ENCODE measurements at regions not wholly inside any gene's neighbourhood (a gene's known extent, or its start where the extent isn't known, plus 50 kb on each side); places are given as distances from the start of the nearest gene placed in this dataset.

DNA sequence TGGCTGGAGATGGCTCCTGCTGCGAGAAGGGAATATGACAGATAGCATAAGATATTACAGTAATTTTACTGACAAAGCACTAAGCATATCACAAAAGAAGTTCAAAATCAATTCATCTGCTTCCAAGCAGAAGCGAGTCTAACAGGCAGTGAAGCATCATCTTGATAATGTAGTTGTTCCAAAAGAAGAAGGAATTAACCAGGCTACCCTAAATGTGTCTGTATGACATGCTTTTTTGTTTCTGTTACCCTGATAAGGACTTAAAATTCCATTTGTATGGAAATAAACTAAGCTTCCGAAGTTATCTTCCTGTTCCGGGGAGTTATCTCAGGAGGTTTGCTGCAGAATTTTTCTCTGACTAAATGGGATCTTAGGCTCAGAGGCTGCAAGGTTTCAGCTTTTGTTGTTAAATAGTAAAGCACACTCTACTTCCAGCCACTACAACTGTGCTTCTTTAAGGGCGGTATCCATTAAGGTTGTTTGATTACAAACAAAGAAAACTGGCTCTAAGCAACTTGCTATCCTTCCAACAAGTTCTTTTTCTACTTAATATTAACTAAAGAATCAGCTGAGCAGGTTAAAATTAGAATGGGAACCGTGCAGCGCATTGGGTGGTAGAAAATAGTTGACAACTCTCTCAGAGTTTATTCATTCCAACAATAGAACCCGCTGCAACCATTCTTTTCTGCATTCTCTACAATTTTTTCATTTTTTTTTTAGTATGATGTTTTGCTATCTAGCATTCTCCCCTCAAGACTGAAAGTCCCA, 607.3 kb downstream of the UQCRFS1 start:
- Histone ChIP-seq H3K9ac (ENCODE audit: low read length) (no peak overlapping the region), H4K8ac (ENCODE audit: low read depth, low read length) (no peak overlapping the region), H2BK5ac (ENCODE audit: low read length) (no peak overlapping the region), H3K4me3 (ENCODE audit: low read length) (no peak overlapping the region), H2BK15ac (replicated peaks; ENCODE audit: low read depth) (no peak overlapping the region), H3K56ac (ENCODE audit: low read length) (no peak overlapping the region), H3K79me1 (ENCODE audit: low read length) (no peaks in the 10 kb centered on the region), H2AK5ac (ENCODE audit: low read length) (no peak overlapping the region), H3K18ac (ENCODE audit: low read length) (no peak overlapping the region), H3K4me2 (ENCODE audit: low read length) (no peak overlapping the region), H3K4ac (ENCODE audit: low read depth, low read length) (no peak overlapping the region), H4K5ac (ENCODE audit: low read length) (no peak overlapping the region), H3K4me1 (ENCODE audit: control insufficient read depth, low read depth, low read length) (no peaks in the 10 kb centered on the region), H3K27ac (ENCODE audit: low read depth, low read length) (no peak overlapping the region), H3K36me3 (ENCODE audit: control insufficient read depth, insufficient read depth, low read length) (no peaks in the 10 kb centered on the region), H2BK120ac (ENCODE audit: low read depth, low read length) (no peak overlapping the region), H3K27me3 (ENCODE audit: insufficient read depth, low read length, poor library complexity) (no peaks in the 10 kb centered on the region), H3K23ac (ENCODE audit: low read length) (no peak overlapping the region), H3K79me2 (ENCODE audit: control insufficient read depth, insufficient read depth, low read length) (no peaks in the 10 kb centered on the region)
- DNase-seq: no peak
- no CpG with 5 or more reads among the region's 8 CpGs for WGBS (ENCODE audit: extremely low coverage, insufficient coverage, low lambda C conversion rate)

- H3K4me2 ChIP-seq (ENCODE audit: low read length): no peak overlapping the region
- no peak overlapping the region for H4K8ac ChIP-seq (ENCODE audit: low read depth, low read length)
- H3K79me1 ChIP-seq (ENCODE audit: low read length): no peaks in the 10 kb centered on the region
- H3K27ac ChIP-seq (ENCODE audit: low read depth, low read length): no peak overlapping the region
- no peak overlapping the region for H2BK15ac ChIP-seq (replicated peaks; ENCODE audit: low read depth)
- no peaks in the 10 kb centered on the region for H3K4me1 ChIP-seq (ENCODE audit: control insufficient read depth, low read depth, low read length)
- H3K4ac ChIP-seq (ENCODE audit: low read depth, low read length): no peak overlapping the region
- H4K5ac ChIP-seq (ENCODE audit: low read length): no peak overlapping the region
- H2AK5ac ChIP-seq (ENCODE audit: low read length): no peak overlapping the region
- no peak overlapping the region for H3K23ac ChIP-seq (ENCODE audit: low read length)
- no peak overlapping the region for H2BK5ac ChIP-seq (ENCODE audit: low read length)
- no peak overlapping the region for H2BK120ac ChIP-seq (ENCODE audit: low read depth, low read length)
- DNase-seq: no peak
- no peak overlapping the region for H3K4me3 ChIP-seq (ENCODE audit: low read length)
- WGBS (ENCODE audit: extremely low coverage, insufficient coverage, low lambda C conversion rate): no CpG with 5 or more reads among the region's 2 CpGs
- H3K9ac ChIP-seq (ENCODE audit: low read length): no peak overlapping the region
- H3K56ac ChIP-seq (ENCODE audit: low read length): no peak overlapping the region
- H3K36me3 ChIP-seq (ENCODE audit: control insufficient read depth, insufficient read depth, low read length): no peaks in the 10 kb centered on the region
- H3K79me2 ChIP-seq (ENCODE audit: control insufficient read depth, insufficient read depth, low read length): no peaks in the 10 kb centered on the region
- H3K27me3 ChIP-seq (ENCODE audit: insufficient read depth, low read length, poor library complexity): no peaks in the 10 kb centered on the region
- no peak overlapping the region for H3K18ac ChIP-seq (ENCODE audit: low read length)
These were observed 609.5 kb downstream of the UQCRFS1 start for GRCh38 chr19:28603453-28603852.

- H2BK120ac ChIP-seq (ENCODE audit: low read depth, low read length): no peak overlapping the region
- no peak overlapping the region for H3K56ac ChIP-seq (ENCODE audit: low read length)
- WGBS (ENCODE audit: extremely low coverage, insufficient coverage, low lambda C conversion rate): no CpG with 5 or more reads among the region's 9 CpGs
- no peak overlapping the region for H3K18ac ChIP-seq (ENCODE audit: low read length)
- no peak overlapping the region for H2BK15ac ChIP-seq (replicated peaks; ENCODE audit: low read depth)
- H4K8ac ChIP-seq (ENCODE audit: low read depth, low read length): no peak overlapping the region
- no peak overlapping the region for H3K4me3 ChIP-seq (ENCODE audit: low read length)
- peak; percentile 33 for DNase-seq
- H2BK5ac ChIP-seq (ENCODE audit: low read length): no peak overlapping the region
- H3K4ac ChIP-seq (ENCODE audit: low read depth, low read length): no peak overlapping the region
- no peaks in the 10 kb centered on the region for H3K79me2 ChIP-seq (ENCODE audit: control insufficient read depth, insufficient read depth, low read length)
- no peak overlapping the region for H3K27ac ChIP-seq (ENCODE audit: low read depth, low read length)
- H3K9ac ChIP-seq (ENCODE audit: low read length): no peak overlapping the region
- no peak overlapping the region for H3K23ac ChIP-seq (ENCODE audit: low read length)
- no peaks in the 10 kb centered on the region for H3K36me3 ChIP-seq (ENCODE audit: control insufficient read depth, insufficient read depth, low read length)
- H3K27me3 ChIP-seq (ENCODE audit: insufficient read depth, low read length, poor library complexity): no peaks in the 10 kb centered on the region
- no peak overlapping the region for H3K4me2 ChIP-seq (ENCODE audit: low read length)
- no peaks in the 10 kb centered on the region for H3K79me1 ChIP-seq (ENCODE audit: low read length)
- H4K5ac ChIP-seq (ENCODE audit: low read length): no peak overlapping the region
- H3K4me1 ChIP-seq (ENCODE audit: control insufficient read depth, low read depth, low read length): no peaks in the 10 kb centered on the region
- H2AK5ac ChIP-seq (ENCODE audit: low read length): no peak overlapping the region
These were observed 610.2 kb downstream of the UQCRFS1 start for GRCh38 chr19:28602675-28603298.

DNA sequence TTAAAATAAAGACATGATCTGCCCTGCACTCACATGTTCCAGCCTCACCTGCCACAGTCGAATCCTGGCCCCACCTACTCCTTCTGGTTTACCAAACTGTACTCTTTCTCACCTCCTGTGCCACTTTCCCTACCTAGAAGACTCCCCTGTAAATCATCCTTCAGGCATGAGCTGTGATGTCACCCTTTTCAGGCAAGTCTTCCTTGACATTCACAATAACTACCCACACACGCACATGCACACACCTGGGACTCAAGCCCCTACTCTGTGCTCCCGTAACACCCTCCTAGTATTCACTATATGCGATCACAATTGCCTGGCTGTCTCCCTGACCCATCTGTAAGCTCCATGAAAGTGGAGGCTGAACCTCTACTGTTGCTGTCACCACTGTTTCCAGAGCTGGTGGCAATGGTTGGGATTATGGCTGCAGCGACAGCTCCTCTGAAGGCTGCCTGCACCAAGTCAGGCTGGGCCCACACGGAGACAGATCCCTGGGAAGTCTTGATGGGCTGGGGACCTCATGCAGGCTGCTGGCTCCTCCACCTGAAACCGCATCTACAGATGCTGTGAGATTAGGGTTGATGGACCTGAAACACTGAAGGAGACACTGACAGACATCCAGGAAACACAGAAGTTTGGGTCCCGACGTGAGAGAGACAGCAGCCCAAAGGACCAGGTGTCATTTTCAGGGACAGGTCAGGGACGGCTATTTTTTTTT, 611.1 kb downstream of the UQCRFS1 start:
- Histone ChIP-seq H2BK120ac (ENCODE audit: low read depth, low read length) (no peak overlapping the region), H4K8ac (ENCODE audit: low read depth, low read length) (no peak overlapping the region), H2BK15ac (replicated peaks; ENCODE audit: low read depth) (no peak overlapping the region), H3K79me2 (ENCODE audit: control insufficient read depth, insufficient read depth, low read length) (no peaks in the 10 kb centered on the region), H4K5ac (ENCODE audit: low read length) (no peak overlapping the region), H3K56ac (ENCODE audit: low read length) (no peak overlapping the region), H3K23ac (ENCODE audit: low read length) (no peak overlapping the region), H2AK5ac (ENCODE audit: low read length) (no peak overlapping the region), H3K4me1 (ENCODE audit: control insufficient read depth, low read depth, low read length) (no peaks in the 10 kb centered on the region), H3K4me2 (ENCODE audit: low read length) (no peak overlapping the region), H3K27me3 (ENCODE audit: insufficient read depth, low read length, poor library complexity) (no peaks in the 10 kb centered on the region), H3K36me3 (ENCODE audit: control insufficient read depth, insufficient read depth, low read length) (no peaks in the 10 kb centered on the region), H3K4ac (ENCODE audit: low read depth, low read length) (no peak overlapping the region), H3K79me1 (ENCODE audit: low read length) (no peaks in the 10 kb centered on the region), H3K27ac (ENCODE audit: low read depth, low read length) (no peak overlapping the region), H3K18ac (ENCODE audit: low read length) (no peak overlapping the region), H3K4me3 (ENCODE audit: low read length) (no peak overlapping the region), H3K9ac (ENCODE audit: low read length) (no peak overlapping the region), H2BK5ac (ENCODE audit: low read length) (no peak overlapping the region)
- WGBS (ENCODE audit: extremely low coverage, insufficient coverage, low lambda C conversion rate): no CpG with 5 or more reads among the region's 10 CpGs
- no peak for DNase-seq

DNA sequence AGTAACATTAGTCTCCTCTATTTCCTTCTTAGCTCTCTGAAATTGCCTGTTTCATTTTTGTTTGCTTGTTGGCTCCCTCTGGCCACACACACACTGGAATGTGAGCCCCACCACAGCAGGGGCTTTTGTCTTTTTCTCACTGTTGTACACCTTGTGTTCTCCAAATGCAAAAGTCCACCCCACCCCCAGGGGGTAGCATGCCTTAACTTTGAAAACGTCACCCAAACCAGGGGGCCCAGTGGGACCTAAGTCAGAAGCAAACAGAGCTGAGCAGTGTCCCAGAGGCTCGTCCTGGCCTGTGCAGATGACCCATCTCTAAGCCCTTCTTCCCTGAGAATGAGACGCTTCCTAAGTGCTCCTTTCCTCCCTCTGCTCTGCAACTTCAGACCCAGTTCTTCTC, 614.1 kb downstream of the UQCRFS1 start:
- no peak for DNase-seq
- Histone ChIP-seq H3K4me1 (ENCODE audit: control insufficient read depth, low read depth, low read length) (no peaks in the 10 kb centered on the region), H3K27ac (ENCODE audit: low read depth, low read length) (no peak overlapping the region), H2BK15ac (replicated peaks; ENCODE audit: low read depth) (no peak overlapping the region), H2AK5ac (ENCODE audit: low read length) (no peak overlapping the region), H4K5ac (ENCODE audit: low read length) (no peak overlapping the region), H3K79me1 (ENCODE audit: low read length) (no peaks in the 10 kb centered on the region), H3K9ac (ENCODE audit: low read length) (no peak overlapping the region), H2BK5ac (ENCODE audit: low read length) (no peak overlapping the region), H3K18ac (ENCODE audit: low read length) (no peak overlapping the region), H3K27me3 (ENCODE audit: insufficient read depth, low read length, poor library complexity) (no peaks in the 10 kb centered on the region), H2BK120ac (ENCODE audit: low read depth, low read length) (no peak overlapping the region), H4K8ac (ENCODE audit: low read depth, low read length) (no peak overlapping the region), H3K4me2 (ENCODE audit: low read length) (no peak overlapping the region), H3K4ac (ENCODE audit: low read depth, low read length) (no peak overlapping the region), H3K4me3 (ENCODE audit: low read length) (no peak overlapping the region), H3K23ac (ENCODE audit: low read length) (no peak overlapping the region), H3K36me3 (ENCODE audit: control insufficient read depth, insufficient read depth, low read length) (no peaks in the 10 kb centered on the region), H3K79me2 (ENCODE audit: control insufficient read depth, insufficient read depth, low read length) (no peaks in the 10 kb centered on the region), H3K56ac (ENCODE audit: low read length) (no peak overlapping the region)
- WGBS (ENCODE audit: extremely low coverage, insufficient coverage, low lambda C conversion rate): no CpG with 5 or more reads among the region's 3 CpGs

Measured in mesendoderm (in vitro differentiated cells).